ENCODE measurements at regions not wholly inside any gene's neighbourhood (a gene's known extent, or its start where the extent isn't known, plus 50 kb on each side); places are given as distances from the start of the nearest gene placed in this dataset.

DNA sequence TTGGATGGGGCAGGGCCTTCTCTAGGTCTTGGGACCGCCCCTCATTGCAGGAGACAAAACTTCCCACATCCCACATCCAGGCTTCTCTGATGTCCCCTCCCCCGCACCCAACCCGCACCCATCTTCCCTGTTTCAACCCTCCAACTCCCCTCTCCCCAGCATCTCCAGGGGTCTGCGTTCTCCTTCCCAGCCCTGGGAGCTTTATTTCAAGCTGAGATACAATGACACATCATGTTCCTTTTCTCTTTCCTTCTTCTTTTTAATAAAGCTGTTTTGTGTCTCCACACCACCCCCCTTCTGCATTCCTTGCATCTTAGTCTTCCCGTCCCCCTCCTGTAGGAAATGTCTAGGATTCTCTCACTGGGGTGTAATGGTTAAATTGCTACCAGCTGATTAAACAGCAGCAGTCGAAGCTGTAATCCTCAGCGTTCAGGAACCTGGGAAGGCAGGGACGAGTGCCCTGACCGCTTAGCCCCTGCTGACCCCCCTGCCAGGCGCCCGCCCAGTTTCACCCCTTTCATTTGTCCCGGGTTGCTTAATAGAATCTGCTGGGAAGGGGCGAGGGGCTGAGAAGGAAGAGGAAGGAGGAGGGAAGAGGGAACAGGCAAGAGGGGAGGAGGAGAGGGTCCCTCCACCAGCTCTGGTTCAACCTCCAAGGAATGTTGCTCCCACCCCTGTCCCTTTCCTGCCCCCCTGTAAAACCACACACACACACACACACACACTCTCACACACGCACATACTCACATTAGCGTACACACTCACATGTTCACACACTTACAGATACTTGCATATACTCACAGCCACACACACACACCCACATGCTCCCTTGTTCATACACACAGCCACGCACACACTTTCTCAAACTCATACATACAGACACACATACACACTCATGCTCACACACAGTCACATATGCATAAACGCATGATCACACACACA lies 104.5 kb upstream of the MED13L start:
- DNase-seq (ENCODE audit: low read depth), result peak; percentile 92

DNA sequence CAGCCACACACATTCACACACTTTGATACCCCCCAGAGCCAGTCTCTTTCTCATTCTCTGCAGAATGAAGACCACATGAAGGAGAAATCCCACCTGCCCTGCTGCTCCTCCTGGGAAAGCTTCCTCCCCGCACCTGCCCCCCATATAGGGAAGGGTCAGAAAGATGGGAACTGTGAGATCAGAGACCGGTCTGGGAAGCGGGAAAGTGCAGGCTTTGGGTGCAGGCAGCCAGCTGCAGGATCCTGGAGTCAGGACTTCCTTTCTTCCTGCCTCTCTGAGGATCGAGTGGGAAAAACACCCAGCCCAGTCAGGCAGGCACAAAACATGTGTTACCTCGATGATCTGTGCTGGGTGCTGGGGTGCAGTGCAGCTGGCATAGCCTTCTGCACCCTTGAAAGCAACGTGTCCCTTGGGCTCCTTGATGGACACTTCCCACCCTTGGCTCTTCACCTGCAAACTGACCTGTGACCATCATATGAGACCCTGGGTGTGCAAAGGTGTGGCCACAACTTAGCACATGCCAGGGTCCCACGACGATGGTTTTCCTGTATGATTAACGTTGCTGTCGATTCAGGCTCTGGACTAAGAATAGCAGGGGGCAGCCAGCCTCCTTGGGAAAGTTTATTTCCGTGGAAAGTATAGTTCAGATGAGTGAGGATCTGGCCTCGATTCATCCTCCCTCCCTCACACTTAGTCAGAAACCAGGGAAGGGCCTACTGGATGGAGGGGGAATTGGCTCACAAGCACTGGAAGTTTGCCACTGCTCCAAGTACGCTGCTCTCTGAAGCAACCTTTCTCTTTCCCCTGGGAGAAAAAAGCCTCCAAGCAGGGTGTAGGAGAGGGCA lies 105.4 kb upstream of the MED13L start:
- peak; percentile 76 for DNase-seq (ENCODE audit: low read depth)

DNA sequence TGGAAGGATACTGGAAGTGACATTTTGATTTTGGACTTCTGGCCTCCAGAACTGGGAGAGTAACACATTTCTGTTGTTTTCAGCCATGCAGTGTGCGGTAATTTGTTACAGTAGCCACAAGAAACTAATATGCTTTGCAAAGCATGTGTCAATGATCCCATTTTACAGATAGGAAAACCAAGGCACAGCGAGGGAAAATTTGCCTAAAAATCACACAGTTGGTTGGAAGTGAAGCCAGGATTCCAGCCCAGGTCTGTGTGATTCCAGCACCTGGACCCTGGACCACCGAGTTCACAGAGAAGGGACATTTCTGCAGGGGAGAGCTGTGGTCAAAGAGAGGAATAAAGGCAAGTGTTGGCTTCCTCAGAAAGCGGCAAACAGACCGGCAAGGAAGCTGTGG lies 106.7 kb upstream of the MED13L start:
- DNase-seq (ENCODE audit: low read depth), result no peak

DNA sequence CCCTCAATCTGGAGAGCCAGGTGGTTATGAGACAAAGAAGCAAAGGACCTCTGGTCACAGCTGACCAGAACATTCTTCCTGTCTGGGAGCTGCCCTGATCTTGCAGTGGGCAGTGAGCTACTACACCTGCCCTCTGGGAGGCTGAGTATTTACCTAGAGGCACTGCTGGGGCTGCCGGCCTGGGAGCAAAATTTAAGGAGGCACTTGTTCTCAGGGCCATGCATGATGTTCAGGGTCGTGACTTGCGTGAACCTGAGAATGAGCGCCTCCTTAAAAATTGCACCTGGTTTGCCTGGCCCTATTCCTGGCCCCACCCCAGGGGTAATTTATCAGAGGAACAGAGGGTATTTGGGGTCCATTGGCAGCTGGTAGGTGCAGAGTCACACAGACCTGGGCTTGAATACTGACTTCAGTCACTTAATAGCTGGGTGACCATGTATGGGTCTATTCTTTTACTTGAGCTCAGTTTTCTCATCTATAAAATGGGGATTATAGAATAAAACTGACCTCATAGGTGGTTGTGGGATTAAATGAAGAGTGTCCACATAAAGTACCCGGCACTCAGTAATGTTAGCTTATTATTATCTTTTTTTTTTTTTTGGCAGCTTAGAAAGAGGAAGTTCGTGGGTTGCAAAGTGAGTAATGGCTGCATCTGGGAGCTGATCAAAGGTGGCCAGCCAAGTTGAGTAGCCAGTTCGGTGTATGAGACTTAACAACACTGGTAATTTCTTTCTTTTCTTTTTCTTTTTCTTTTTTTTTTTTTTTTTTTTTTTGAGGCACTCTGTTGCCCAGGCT lies 107.4 kb upstream of the MED13L start:
- no peak for DNase-seq (ENCODE audit: low read depth)

DNA sequence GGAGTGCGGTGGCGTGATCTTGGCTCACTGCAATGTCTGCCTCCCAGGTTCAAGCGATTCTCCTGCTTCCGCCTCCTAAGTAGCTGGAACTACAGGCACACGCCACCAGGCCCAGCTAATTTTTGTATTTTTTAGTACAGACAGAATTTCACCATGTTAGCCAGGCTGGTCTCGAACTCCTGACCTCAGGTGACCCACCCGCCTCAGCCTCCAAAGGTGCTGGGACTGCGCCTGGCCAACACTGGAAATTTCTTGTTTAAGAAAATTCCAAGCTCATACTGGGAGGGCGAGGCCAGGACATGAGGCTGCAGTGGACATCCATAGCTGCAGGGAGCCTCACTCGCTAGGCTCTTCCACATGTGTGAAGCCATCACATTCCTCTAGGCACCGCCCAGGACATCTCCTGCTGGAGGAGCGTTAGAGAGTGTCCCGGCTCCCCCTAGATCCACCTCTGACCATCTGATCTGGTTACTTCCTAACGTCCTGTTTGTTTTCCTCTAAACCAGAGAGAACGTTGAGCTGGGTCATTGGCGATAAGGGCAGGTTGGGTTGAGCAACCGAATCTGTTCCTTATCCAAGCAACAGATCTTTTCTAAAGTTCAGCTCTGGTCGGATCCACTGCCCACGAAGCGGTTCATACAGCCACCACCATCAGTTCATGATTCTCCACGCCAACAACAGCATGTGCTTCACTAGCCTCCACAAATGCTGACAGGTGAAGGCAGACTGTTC lies 108.2 kb upstream of the MED13L start:
- DNase-seq (ENCODE audit: low read depth), result no peak

DNA sequence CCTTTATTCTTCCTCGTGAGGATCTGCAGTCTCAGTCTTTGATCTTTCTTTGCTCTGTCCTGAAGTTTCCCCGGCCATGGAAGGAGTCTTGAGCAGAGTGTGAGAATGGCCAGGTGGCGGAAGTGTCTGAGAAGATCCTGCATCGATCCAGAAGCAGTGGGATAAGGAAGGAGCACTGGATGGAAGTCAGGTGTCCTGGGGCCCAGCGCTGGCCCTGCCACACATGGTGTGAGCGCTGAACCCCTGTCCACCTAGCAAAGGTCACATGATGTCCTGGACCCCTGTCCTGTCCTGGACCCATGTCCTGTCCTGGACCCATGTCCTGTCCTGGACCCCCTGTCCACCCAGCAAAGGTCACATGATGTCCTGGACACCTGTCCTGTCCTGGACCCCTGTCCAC lies 111.8 kb upstream of the MED13L start:
- no peak for DNase-seq (ENCODE audit: low read depth)

DNA sequence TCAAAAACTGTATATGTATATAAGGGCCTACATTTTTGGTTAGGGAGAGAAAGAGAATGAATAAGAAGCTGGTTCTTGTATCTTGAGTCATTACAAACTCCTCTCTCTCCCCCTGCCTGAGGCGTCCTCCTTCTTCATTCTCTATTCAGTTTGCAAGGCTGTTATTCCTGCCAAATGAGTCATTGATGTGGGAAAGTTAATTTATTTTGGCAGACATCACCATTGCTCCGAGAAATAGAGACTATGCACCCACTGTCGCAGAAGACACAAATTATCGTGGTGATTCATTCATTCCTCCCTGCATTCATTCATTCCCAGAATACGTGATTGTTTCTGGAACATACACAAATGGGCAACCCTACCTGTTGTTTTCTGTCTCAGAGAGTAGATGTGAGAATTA lies 112.5 kb upstream of the MED13L start:
- DNase-seq (ENCODE audit: low read depth), result peak; percentile 73

DNA sequence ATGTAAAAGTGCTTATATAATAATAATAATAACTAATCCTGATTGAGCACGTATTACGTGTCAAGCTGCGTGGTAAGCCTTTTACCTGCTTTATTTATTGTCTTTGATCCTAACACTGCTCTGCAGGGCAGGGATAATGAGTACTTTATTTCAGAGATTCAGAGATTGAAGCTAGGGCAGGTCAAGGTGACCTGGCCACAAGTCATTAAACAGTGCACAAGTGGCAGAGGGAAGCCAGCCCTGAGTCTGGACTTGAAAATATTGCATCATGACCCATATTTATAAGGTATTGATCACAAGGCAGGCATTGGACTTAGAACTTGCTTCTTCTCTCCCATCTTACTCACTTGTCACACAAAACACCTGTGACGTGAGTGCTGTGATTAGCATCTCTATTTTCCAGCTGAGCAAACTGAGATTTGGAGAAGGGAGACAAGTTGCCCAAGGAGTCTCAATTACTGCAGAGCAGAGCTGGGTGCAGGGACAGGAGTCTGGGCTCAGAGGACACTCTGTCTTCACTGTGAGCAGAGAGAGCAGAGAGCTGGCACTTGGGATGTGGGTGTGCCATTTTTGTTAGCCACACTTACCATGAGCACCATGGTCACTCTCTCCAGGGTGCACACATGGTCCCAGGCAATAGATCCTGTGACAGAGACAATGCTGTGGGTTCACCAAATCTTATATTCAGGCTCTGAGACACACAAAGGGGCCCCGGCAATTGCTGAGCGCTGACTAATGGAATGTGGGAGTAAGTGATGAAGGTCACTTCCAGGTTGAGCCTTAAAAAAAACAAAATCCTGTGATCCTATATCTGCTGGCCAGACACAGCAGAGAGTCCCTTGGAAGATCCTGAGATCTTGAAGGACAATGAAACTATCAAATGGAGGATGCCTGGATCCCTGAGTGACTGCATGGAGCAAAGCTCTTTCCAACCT lies 113.2 kb upstream of the MED13L start:
- DNase-seq (ENCODE audit: low read depth), result peak; percentile 30

DNA sequence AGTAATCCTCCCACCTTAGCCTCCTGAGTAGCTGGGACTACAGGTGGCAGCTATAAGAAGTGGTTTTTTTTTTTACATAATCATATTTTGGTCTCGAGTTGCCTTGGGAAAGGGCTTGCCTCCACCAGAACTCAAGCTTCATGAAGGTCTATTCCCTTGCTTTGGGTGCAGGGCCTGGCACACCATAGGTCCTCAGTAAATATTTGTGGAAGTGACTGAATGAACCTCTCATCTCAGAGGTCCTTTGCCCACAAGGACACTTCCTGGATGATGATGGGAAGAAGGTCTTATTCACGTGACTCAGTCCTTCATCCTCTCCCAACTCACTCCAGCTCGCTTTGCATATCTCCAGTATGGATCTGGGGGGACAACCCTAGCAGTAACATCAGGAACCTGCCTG lies 114.0 kb upstream of the MED13L start:
- no peak for DNase-seq (ENCODE audit: low read depth)

DNA sequence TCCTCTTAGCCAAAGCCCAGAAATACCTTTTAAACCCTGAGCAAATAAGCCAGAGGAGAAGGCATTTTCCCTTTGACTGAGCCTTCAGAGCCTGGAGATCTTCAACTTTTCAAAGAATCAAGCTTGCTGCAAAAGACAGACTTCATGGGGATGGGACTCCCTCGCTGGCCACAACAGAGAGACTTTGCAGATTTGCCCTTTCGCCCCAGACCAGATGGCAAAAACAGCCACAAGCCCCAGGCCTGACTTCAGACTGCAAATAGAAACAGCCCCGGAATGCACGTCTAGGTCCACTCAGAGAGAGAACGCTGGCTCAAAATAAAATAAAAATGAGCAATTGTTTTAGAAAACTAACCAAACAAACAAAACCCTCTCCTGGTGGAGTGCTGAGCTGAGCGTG lies 114.6 kb upstream of the MED13L start:
- DNase-seq (ENCODE audit: low read depth), result no peak

DNA sequence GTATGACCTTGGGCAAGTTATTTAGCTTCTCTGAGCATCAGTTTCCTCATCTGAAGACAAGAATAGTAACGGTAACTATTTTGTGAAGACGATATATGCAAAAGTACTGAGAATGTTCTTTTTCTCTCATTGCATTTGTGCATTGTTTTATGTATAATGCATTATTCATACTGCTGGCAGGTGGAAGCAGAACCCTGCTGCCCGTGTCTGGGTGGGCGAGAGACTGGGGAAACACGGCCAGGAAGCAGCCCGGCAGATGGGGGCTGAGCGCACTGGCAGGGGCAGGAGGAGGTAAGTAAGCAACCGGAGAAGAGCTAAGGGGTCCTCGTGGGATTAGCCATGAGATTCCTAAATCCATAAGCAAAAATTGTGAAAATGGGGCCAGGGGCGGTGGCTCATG lies 115.8 kb upstream of the MED13L start:
- no peak for DNase-seq (ENCODE audit: low read depth)

DNA sequence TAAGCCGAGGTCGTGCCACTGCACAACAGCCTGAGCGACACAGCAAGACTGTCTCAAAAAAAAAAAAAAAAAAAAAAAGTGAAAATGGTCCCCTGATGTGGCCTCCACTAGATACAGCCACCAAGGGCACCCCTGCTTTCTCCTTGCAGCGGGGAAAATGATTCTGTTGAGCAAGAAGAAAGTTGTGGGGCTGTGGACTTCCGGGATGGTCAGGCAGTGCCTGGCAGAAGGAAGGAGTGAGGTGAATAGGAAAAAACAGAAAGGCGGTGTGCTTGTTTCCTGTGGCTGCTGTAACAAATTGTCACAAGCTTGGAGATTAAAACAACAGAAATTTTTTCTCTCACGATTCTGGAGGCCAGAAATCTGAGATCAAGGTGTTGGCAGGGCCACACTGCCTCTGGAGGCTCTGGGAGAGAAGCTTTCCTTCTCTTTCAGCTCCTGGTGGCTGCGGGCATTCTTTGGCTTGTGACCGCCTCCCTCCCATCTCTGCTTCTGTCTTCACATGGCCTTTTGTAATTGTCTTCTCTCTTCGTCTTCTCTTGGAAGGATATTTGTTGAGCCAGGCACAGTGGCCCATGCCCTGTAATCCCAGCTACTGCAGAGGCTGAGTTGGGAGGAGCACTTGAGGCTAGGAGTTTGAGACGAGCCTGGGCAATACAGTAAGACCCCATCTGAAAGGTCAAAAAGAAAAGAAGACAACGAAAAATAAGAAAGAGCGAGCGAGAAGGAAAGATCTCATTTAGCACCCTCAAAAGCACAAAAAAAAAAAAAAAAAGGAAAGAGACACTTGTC lies 116.6 kb upstream of the MED13L start:
- DNase-seq (ENCODE audit: low read depth), result no peak

DNA sequence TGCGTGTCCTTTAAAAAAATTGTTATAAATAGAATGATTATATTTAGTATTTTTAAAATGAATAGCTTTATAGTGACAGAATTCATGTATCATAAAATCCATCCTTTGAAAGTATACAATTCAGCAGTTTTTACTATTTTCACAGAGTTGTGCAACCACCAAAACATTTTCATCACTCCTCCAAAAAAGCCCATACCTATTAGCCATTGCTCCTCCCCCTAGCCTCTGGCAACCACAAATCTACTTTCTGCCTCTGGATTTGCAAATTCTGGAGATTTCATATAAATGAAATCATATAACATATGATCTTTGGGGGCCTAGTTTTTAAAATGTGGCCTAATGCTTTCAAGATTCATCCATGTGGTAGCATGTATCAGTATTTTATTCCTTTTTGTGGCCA lies 117.9 kb upstream of the MED13L start:
- no peak for DNase-seq (ENCODE audit: low read depth)

DNA sequence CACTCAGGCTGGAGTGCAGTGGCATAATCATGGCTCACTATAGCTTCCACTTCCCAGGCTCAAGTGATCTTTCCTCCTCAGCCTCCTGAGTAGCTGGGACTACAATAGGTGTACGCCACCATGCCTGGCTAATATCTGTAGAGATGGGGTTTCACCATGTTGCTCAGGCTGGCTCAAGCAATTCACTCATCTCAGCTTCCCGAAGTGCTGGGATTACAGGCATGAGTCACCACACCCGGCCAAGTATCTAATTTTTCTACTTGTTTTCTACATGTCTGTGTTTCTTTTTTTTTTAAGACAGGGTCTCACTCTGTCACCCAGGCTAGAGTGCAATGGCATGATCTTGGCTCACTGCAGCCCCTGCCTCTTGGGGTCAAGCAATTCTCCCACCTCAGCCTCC lies 119.7 kb upstream of the MED13L start:
- no peak for DNase-seq (ENCODE audit: low read depth)

DNA sequence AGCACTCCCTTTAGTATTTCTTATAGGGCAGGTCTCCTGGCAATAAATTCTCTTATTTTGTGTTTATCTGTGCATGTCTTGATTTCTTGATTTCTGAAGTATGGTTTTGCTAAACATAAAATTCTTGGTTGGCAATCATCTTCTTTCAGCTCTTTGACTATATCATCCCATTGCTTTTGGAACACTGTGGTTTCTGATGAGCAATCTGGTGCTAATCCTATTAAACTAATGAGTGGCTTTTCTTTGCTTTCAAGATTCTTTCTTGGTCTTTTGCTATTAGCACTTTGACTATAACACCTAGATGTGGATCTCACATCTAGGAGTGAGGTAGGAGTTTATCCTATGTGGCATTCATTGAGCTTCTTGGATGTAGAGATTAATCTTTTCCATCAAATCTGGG lies 120.7 kb upstream of the MED13L start:
- DNase-seq (ENCODE audit: low read depth), result no peak

DNA sequence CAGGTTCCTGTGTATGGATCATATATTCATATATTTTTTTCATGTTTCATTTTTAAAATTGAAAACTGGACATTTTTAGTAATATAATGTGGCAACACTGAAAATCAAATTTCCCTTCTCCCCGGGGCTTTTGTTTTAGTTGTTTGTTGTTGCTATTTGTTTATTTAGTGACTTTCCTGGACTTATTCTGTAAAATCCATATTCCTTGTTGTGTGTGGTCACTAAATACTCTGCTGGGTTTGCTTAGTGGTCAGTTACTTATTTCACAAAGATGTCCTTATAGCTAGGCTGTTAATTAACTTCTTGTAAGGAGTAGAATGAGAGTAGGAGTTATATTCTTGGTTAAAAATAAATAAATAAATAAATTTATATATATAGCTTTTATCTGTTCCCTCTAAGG lies 121.6 kb upstream of the MED13L start:
- DNase-seq (ENCODE audit: low read depth), result no peak

DNA sequence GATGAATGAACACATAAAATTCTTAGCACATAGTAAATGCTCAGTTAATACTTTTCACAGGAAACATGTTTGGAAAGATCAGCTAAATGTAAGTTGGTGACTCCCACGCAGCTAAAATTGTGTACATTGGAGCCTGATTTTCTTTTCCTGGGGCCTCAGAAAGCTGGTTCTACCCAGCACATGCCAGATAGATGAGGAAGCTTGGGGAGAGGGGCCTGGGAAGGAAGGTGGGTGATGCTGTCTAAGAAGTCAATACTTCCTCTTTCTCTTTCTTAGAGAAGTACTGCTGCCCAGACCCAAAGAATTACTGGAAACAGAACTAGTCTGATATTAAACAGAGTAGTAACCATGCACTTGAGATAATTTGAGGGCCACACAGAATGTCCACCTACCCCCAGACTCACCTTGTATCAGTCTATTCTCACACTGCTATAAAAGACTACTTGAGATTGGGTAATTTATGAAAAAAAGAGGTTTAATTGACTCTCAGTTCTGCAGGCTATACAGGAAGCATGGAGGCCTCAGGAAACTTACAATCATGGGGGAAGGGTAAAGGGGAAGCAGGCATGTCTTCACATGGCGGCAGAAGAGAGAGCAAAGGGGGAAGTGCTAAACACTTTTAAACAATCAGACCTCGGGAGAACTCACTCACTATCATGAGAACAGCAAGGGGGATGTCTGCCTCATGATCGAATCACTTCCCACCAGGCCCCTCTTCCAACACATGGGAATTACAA lies 123.3 kb upstream of the MED13L start:
- no peak for DNase-seq (ENCODE audit: low read depth)

DNA sequence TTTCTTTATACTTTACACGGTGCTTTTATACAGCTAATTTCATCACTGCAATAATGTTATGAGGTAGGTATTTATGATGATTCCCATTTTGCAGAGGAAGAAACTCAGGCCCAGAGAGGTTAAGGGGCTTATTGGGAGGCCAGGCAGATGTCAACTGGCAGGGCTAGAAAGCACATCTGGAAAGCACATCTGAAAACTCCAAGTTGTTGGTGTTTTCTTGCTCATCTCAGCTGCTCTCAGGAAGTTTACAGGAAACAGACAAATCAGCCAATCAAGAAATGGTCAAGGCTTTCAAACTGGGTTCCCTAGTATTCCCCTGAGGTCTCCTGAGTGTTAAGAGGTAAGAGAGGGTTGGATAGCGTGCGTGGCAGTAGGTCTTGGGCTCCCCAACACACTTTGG lies 124.1 kb upstream of the MED13L start:
- no peak for DNase-seq (ENCODE audit: low read depth)
